Skeletal muscle tissue (tissue), 3 donors: ENCODE measurements at regions not wholly inside any gene's neighbourhood (a gene's known extent, or its start where the extent isn't known, plus 50 kb on each side); places are given as distances from the start of the nearest gene placed in this dataset.
"Not testable (repeated sequence)": the region's sequence is repeated elsewhere in the genome, so short reads cannot be mapped to it uniquely, and the experiment has no call there.

Experiments used
- H3K27ac ChIP-seq: one replicate; pipeline ENCODE4 v1.7.0; 2013; ENCODE audit warnings: mild to moderate bottlenecking, low read depth, low read length, inconsistent platforms
- H3K27me3 ChIP-seq, 3 donors: one replicate each; pipeline ENCODE4 v1.7.0; 2013; ENCODE audit warnings: low read length in 3 of 3; ENCODE audit not compliant: control insufficient read depth in 3 of 3, insufficient read depth in 3 of 3
- H3K36me3 ChIP-seq, 3 donors: one replicate each; pipeline ENCODE4 v1.7.0; 2013; ENCODE audit warnings: low read length in 3 of 3; ENCODE audit not compliant: control insufficient read depth in 3 of 3, insufficient read depth in 3 of 3
- H3K4me1 ChIP-seq, 3 donors: one replicate each; pipeline ENCODE4 v1.7.0; 2013; ENCODE audit warnings: low read length in 3 of 3, mild to moderate bottlenecking in 3 of 3; ENCODE audit not compliant: control insufficient read depth in 3 of 3, insufficient read depth in 3 of 3
- H3K4me3 ChIP-seq, 3 donors: one replicate each; pipeline ENCODE4 v1.7.0; 2013; ENCODE audit warnings: low read length in 3 of 3
- H3K9ac ChIP-seq, 3 donors: one replicate each; pipeline ENCODE4 v1.7.0; 2013; ENCODE audit warnings: low read length in 3 of 3, mild to moderate bottlenecking in 3 of 3, moderate library complexity in 2 of 3, low read depth in 1 of 3
- H3K9me3 ChIP-seq, 3 donors: one replicate each; pipeline ENCODE4 v1.7.0; 2013; ENCODE audit warnings: low read length in 3 of 3; ENCODE audit not compliant: control insufficient read depth in 3 of 3
- donor health status: Osteomylitis.

GRCh38 chr6:8855411-8855810 lies 420.1 kb upstream of the SLC35B3 start:
- H3K36me3 ChIP-seq: no peaks in the 10 kb centered on the region
- H3K4me1 ChIP-seq: no peaks in the 10 kb centered on the region
- H3K27ac ChIP-seq: no peak overlapping the region
- no peaks in the 10 kb centered on the region for H3K27me3 ChIP-seq
- H3K9ac ChIP-seq: no peak overlapping the region
- H3K9me3 ChIP-seq: peaks cover 0 to 2% (median 0%) of the 10 kb centered on the region in 3 donors
- no peak overlapping the region for H3K4me3 ChIP-seq

DNA sequence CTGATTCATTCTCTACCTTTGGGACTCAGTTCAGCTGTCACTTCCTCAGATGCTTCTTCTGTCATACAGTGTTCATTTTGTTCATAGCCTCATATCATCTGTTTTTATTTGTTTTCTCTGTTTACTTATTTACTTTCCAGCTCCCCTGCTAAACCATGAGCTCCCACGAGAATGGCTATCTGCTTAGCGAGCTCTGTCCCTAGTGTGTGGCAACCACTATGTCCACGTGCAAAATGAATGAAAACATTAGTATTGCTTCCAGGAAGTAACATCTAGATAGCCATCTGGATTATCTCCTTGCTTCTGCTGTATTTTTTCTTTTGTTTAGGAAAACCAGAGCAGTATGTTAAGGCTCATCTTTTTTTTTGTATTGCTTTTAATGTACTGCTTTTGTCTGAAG lies 417.0 kb upstream of the SLC35B3 start:
- H3K36me3 ChIP-seq: no peaks in the 10 kb centered on the region
- no peaks in the 10 kb centered on the region for H3K27me3 ChIP-seq
- no peaks in the 10 kb centered on the region for H3K4me1 ChIP-seq
- no peaks in the 10 kb centered on the region for H3K9me3 ChIP-seq
- H3K27ac ChIP-seq: no peak overlapping the region
- H3K4me3 ChIP-seq: no peak overlapping the region
- H3K9ac ChIP-seq: no peak overlapping the region

GRCh38 chr6:8846680-8847079 lies 411.3 kb upstream of the SLC35B3 start:
- H3K36me3 ChIP-seq, H3K27me3 ChIP-seq, H3K4me3 ChIP-seq, H3K27ac ChIP-seq, H3K4me1 ChIP-seq, H3K9ac ChIP-seq, H3K9me3 ChIP-seq: not testable (repeated sequence)

DNA sequence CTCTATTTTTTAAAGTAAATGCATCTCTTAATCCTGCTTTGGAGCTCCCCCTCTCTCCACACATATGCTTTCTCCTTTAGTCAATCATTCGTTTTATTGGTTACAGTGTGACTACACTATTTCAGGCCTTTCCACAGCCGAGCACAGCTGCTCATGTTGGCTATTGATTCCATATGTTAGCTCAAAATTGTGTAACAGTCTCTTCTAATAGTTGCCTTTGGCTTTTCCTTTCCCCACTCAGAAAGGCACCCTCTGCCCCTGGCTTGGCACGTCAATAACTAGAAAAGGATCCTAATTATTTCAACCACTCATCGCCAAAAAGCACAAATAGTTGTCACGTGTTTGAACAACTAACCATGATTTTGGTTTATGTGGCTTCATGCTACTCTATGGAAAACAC lies 410.3 kb upstream of the SLC35B3 start:
- Histone ChIP-seq H3K4me3 (no peak overlapping the region), H3K9ac (no peak overlapping the region), H3K27ac (no peak overlapping the region), H3K9me3 (no peaks in the 10 kb centered on the region), H3K27me3 (no peaks in the 10 kb centered on the region), H3K36me3 (no peaks in the 10 kb centered on the region), H3K4me1 (no peaks in the 10 kb centered on the region)

GRCh38 chr6:8844968-8845367 lies 409.6 kb upstream of the SLC35B3 start:
- Histone ChIP-seq H3K27me3 (no peaks in the 10 kb centered on the region), H3K36me3 (no peaks in the 10 kb centered on the region), H3K4me1 (no peaks in the 10 kb centered on the region), H3K9ac (no peak overlapping the region), H3K4me3 (no peak overlapping the region), H3K9me3 (no peaks in the 10 kb centered on the region), H3K27ac (no peak overlapping the region)

- no peak overlapping the region for H3K9ac ChIP-seq
- no peaks in the 10 kb centered on the region for H3K4me1 ChIP-seq
- no peaks in the 10 kb centered on the region for H3K27me3 ChIP-seq
- no peaks in the 10 kb centered on the region for H3K9me3 ChIP-seq
- no peak overlapping the region for H3K27ac ChIP-seq
- H3K36me3 ChIP-seq: no peaks in the 10 kb centered on the region
- no peak overlapping the region for H3K4me3 ChIP-seq
These were observed 404.3 kb upstream of the SLC35B3 start for GRCh38 chr6:8839626-8840025.

DNA sequence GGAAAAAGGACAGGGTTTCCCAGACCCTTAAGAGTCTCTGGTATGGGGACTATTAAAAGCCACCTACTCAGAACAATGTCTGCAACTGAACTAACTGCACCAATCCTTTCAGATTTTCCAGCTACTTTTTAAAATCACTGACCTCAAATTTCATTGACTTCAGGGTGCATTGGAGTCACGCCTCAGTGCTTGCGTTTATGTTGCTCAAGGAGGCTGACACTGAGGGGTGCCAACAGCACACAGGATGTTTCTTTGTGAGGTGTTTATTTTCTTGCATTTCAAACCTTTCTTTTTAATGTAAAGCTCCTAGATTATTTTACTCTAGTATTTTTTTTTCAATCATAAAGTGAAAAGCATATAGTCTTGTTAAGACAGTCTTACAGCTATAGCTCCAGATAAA lies 402.0 kb upstream of the SLC35B3 start:
- H3K9me3 ChIP-seq: no peaks in the 10 kb centered on the region
- H3K9ac ChIP-seq: no peak overlapping the region
- H3K4me1 ChIP-seq: no peaks in the 10 kb centered on the region
- H3K4me3 ChIP-seq: no peak overlapping the region
- no peaks in the 10 kb centered on the region for H3K27me3 ChIP-seq
- H3K27ac ChIP-seq: no peak overlapping the region
- H3K36me3 ChIP-seq: no peaks in the 10 kb centered on the region

- H3K9ac ChIP-seq, H3K4me1 ChIP-seq, H3K9me3 ChIP-seq, H3K27ac ChIP-seq, H3K36me3 ChIP-seq, H3K27me3 ChIP-seq, H3K4me3 ChIP-seq: not testable (repeated sequence)
These were observed 397.4 kb upstream of the SLC35B3 start for GRCh38 chr6:8832695-8833094.

DNA sequence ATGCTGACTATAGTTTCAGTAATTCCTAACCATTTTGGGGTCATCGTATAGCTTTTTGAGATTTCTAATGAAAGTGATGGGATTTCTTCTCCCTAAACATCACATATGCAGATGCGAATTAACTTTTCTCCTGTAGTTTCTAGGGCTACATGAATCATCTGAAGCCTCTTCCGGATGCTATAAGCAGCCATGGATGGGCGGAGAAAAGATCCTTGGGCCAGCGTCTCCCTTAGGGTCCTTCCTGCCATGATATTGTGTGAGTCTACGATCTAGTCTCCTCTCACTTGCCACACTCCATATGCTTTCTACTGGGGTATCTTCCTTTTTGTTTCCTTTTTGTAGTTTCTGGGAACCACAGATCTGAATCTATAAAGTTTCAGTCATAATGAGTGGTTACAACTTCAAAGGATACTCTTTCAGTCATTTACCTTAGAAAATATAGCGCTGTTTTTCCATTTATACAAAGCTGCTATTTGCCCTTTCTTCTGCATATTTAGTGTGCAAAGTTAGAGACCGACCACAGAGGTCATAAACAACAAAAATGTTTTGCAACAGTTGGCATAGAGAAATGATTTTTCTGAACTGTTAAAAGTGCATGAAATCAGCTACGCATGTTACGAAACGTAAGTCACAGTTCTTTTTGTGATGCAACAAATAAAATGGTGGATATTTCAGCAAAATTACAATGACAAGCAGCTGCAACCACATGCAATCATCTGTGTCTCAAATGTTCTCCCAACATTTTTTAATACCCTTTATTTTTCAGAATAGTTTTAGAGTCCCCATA lies 396.2 kb upstream of the SLC35B3 start:
- H3K27me3 ChIP-seq: no peaks in the 10 kb centered on the region
- H3K9ac ChIP-seq: no peak overlapping the region
- no peaks in the 10 kb centered on the region for H3K9me3 ChIP-seq
- no peak overlapping the region for H3K4me3 ChIP-seq
- no peaks in the 10 kb centered on the region for H3K4me1 ChIP-seq
- H3K27ac ChIP-seq: no peak overlapping the region
- no peaks in the 10 kb centered on the region for H3K36me3 ChIP-seq

- no peak overlapping the region for H3K9ac ChIP-seq
These were observed 395.4 kb upstream of the SLC35B3 start for GRCh38 chr6:8830794-8831193.

More at GRCh38 chr6:8830794-8831193, 395.4 kb upstream of the SLC35B3 start:
- no peaks in the 10 kb centered on the region for H3K9me3 ChIP-seq
- H3K27me3 ChIP-seq: no peaks in the 10 kb centered on the region
- no peaks in the 10 kb centered on the region for H3K4me1 ChIP-seq
- H3K4me3 ChIP-seq: no peak overlapping the region
- H3K27ac ChIP-seq: no peak overlapping the region
- H3K36me3 ChIP-seq: no peaks in the 10 kb centered on the region
